SK-N-SH (cell line): ENCODE measurements at regions not wholly inside any gene's neighbourhood (a gene's known extent, or its start where the extent isn't known, plus 50 kb on each side); places are given as distances from the start of the nearest gene placed in this dataset.

Experiments
- EP300 ChIP-seq, 2 experiments: IDR thresholded peaks; 2 replicates each; pipeline versions ENCODE4 v1.4.0 to v1.6.1; 2012; ENCODE audit warnings: borderline replicate concordance in 1 of 2, low read depth in 1 of 2, low read length in 1 of 2
- EZH2phosphoT487 ChIP-seq: fragments of 200-600 bp; sonication (generic); IDR thresholded peaks from 2 replicates; pipeline ENCODE4 v1.6.1; 2017; ENCODE audit warnings: low read depth, mixed run types, mild to moderate bottlenecking, antibody characterized with exemption, moderate library complexity, borderline replicate concordance
- FOXJ3 ChIP-seq: sonication (generic); formaldehyde crosslinking; IDR thresholded peaks from 2 replicates; pipeline ENCODE4 v1.5.1; 2020; ENCODE audit warnings: mild to moderate bottlenecking, missing genetic modification reagents
- GABPA ChIP-seq: IDR thresholded peaks from 2 replicates; pipeline ENCODE4 v1.4.0; 2012; ENCODE audit warnings: low read depth, mild to moderate bottlenecking
- MEF2A ChIP-seq: IDR thresholded peaks from 2 replicates; pipeline ENCODE4 v1.4.0; 2012; ENCODE audit warnings: low read depth, borderline replicate concordance
- NFIC ChIP-seq: IDR thresholded peaks from 2 replicates; pipeline ENCODE4 v1.4.0; 2012; ENCODE audit warnings: borderline replicate concordance
- POLR2AphosphoS5 ChIP-seq: IDR thresholded peaks from 2 replicates; pipeline ENCODE4 v1.6.1; 2012; ENCODE audit warnings: low read depth, low read length
- RXRA ChIP-seq: IDR thresholded peaks from 2 replicates; pipeline ENCODE4 v1.4.0; 2012; ENCODE audit warnings: low read depth, mild to moderate bottlenecking, borderline replicate concordance
- TAF1 ChIP-seq: IDR thresholded peaks from 2 replicates; pipeline ENCODE4 v1.6.1; 2012; ENCODE audit warnings: low read depth, mild to moderate bottlenecking, low read length, moderate library complexity, borderline replicate concordance
- TCF12 ChIP-seq: IDR thresholded peaks from 2 replicates; pipeline ENCODE4 v1.4.0; 2012
- TF ChIP-seq, protein P1 (sequence below): fragments of 200-600 bp; sonication (generic); IDR thresholded peaks from 2 replicates; pipeline ENCODE4 v1.6.1; 2017; ENCODE audit warnings: antibody characterized with exemption, mild to moderate bottlenecking, moderate library complexity
- TF ChIP-seq, protein P2 (sequence below): IDR thresholded peaks from 2 replicates; pipeline ENCODE4 v1.6.1; 2012; ENCODE audit warnings: mild to moderate bottlenecking, low read depth, low read length, moderate library complexity

DNA sequence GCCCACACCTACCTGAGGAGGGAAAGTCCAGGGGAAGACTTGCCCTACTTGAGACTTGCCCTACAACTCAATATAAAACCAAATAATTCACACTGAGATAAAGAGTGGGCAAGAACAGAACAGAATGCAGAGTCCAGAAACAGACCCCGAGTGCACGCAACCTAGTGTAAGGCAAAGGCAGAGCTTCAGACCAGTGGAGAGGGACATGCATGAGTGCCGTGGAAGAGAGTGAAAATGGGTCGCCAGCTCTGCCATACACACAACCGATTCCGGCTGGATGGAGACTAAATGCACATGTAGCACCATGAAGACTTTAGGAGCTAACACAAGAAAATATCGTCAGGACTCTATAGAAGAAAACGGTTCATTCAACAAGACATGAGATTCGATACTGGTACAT is 58.8 kb upstream of the CST7 start:
- TF ChIP-seq GABPA: no peak
- no peak for TF ChIP-seq POLR2AphosphoS5
- TF ChIP-seq, protein P1, sequence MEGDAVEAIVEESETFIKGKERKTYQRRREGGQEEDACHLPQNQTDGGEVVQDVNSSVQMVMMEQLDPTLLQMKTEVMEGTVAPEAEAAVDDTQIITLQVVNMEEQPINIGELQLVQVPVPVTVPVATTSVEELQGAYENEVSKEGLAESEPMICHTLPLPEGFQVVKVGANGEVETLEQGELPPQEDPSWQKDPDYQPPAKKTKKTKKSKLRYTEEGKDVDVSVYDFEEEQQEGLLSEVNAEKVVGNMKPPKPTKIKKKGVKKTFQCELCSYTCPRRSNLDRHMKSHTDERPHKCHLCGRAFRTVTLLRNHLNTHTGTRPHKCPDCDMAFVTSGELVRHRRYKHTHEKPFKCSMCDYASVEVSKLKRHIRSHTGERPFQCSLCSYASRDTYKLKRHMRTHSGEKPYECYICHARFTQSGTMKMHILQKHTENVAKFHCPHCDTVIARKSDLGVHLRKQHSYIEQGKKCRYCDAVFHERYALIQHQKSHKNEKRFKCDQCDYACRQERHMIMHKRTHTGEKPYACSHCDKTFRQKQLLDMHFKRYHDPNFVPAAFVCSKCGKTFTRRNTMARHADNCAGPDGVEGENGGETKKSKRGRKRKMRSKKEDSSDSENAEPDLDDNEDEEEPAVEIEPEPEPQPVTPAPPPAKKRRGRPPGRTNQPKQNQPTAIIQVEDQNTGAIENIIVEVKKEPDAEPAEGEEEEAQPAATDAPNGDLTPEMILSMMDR: no peak
- TF ChIP-seq MEF2A: no peak
- TF ChIP-seq TAF1: no peak
- TF ChIP-seq TCF12: no peak
- no peak for TF ChIP-seq EP300 (IDR thresholded peaks at IDR 0.05; ENCODE audit: borderline replicate concordance in 1 of 2, low read depth in 1 of 2, low read length in 1 of 2)
- TF ChIP-seq NFIC: no peak
- TF ChIP-seq FOXJ3 (CRISPR knock-in tag): no peak
- TF ChIP-seq, protein P2, sequence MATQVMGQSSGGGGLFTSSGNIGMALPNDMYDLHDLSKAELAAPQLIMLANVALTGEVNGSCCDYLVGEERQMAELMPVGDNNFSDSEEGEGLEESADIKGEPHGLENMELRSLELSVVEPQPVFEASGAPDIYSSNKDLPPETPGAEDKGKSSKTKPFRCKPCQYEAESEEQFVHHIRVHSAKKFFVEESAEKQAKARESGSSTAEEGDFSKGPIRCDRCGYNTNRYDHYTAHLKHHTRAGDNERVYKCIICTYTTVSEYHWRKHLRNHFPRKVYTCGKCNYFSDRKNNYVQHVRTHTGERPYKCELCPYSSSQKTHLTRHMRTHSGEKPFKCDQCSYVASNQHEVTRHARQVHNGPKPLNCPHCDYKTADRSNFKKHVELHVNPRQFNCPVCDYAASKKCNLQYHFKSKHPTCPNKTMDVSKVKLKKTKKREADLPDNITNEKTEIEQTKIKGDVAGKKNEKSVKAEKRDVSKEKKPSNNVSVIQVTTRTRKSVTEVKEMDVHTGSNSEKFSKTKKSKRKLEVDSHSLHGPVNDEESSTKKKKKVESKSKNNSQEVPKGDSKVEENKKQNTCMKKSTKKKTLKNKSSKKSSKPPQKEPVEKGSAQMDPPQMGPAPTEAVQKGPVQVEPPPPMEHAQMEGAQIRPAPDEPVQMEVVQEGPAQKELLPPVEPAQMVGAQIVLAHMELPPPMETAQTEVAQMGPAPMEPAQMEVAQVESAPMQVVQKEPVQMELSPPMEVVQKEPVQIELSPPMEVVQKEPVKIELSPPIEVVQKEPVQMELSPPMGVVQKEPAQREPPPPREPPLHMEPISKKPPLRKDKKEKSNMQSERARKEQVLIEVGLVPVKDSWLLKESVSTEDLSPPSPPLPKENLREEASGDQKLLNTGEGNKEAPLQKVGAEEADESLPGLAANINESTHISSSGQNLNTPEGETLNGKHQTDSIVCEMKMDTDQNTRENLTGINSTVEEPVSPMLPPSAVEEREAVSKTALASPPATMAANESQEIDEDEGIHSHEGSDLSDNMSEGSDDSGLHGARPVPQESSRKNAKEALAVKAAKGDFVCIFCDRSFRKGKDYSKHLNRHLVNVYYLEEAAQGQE: no peak
- no peak for TF ChIP-seq EZH2phosphoT487
- no peak for TF ChIP-seq RXRA
